ENCODE measurements at regions not wholly inside any gene's neighbourhood (a gene's known extent, or its start where the extent isn't known, plus 50 kb on each side); places are given as distances from the start of the nearest gene placed in this dataset.

GRCh38 chr13:80814541-80814940 lies 473.6 kb upstream of the SPRY2 start:
- no peak for TF ChIP-seq CTCF (IDR thresholded peaks at IDR 0.05; ENCODE audit: low read depth, low read length)
- TF ChIP-seq POLR2A (IDR thresholded peaks at IDR 0.05; ENCODE audit: extremely low read depth, insufficient read length), result no peak
- no peak for TF ChIP-seq MAX (IDR thresholded peaks at IDR 0.05; ENCODE audit: low read depth, low read length)
- TF ChIP-seq MYC (IDR thresholded peaks at IDR 0.05; ENCODE audit: low read depth, low read length), result no peak
